Hepatocyte (in vitro differentiated cells): ENCODE measurements at regions not wholly inside any gene's neighbourhood (a gene's known extent, or its start where the extent isn't known, plus 50 kb on each side); places are given as distances from the start of the nearest gene placed in this dataset.

ENCODE experiments used
- EZH2 ChIP-seq: fragments of 200-600 bp; sonication (generic); IDR thresholded peaks from 2 replicates; pipeline ENCODE4 v1.6.1; 2016; ENCODE audit warnings: antibody characterized with exemption, mild to moderate bottlenecking, borderline replicate concordance
- TF ChIP-seq, protein P1 (sequence below): fragments of 200-600 bp; sonication (generic); IDR thresholded peaks from 2 replicates; pipeline ENCODE4 v1.5.1; 2016; ENCODE audit warnings: antibody characterized with exemption, mild to moderate bottlenecking; ENCODE audit not compliant: poor library complexity

DNA sequence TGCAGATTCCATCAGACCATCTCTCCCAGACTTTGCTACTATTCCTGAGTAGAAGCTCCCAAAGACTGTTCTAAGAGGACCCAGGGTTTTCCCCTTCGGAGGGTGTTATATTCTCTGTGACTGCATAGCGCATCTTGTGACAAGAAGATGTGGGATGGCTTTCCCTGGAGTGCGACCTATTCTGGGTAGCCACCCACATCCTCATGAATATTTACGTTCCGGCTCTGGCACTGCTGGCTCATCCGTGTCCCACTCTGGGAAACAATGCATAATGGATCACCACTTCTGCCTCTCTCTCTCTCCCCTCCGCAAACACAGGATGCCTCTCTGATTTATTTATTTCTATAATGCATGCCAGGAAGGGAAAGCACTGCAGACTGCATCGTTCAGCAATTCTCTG, 166.1 kb downstream of the PYDC2 start:
- TF ChIP-seq, protein P1, sequence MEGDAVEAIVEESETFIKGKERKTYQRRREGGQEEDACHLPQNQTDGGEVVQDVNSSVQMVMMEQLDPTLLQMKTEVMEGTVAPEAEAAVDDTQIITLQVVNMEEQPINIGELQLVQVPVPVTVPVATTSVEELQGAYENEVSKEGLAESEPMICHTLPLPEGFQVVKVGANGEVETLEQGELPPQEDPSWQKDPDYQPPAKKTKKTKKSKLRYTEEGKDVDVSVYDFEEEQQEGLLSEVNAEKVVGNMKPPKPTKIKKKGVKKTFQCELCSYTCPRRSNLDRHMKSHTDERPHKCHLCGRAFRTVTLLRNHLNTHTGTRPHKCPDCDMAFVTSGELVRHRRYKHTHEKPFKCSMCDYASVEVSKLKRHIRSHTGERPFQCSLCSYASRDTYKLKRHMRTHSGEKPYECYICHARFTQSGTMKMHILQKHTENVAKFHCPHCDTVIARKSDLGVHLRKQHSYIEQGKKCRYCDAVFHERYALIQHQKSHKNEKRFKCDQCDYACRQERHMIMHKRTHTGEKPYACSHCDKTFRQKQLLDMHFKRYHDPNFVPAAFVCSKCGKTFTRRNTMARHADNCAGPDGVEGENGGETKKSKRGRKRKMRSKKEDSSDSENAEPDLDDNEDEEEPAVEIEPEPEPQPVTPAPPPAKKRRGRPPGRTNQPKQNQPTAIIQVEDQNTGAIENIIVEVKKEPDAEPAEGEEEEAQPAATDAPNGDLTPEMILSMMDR: no peak
- TF ChIP-seq EZH2: no peak
